ENCODE measurements at regions not wholly inside any gene's neighbourhood (a gene's known extent, or its start where the extent isn't known, plus 50 kb on each side); places are given as distances from the start of the nearest gene placed in this dataset.

DNA sequence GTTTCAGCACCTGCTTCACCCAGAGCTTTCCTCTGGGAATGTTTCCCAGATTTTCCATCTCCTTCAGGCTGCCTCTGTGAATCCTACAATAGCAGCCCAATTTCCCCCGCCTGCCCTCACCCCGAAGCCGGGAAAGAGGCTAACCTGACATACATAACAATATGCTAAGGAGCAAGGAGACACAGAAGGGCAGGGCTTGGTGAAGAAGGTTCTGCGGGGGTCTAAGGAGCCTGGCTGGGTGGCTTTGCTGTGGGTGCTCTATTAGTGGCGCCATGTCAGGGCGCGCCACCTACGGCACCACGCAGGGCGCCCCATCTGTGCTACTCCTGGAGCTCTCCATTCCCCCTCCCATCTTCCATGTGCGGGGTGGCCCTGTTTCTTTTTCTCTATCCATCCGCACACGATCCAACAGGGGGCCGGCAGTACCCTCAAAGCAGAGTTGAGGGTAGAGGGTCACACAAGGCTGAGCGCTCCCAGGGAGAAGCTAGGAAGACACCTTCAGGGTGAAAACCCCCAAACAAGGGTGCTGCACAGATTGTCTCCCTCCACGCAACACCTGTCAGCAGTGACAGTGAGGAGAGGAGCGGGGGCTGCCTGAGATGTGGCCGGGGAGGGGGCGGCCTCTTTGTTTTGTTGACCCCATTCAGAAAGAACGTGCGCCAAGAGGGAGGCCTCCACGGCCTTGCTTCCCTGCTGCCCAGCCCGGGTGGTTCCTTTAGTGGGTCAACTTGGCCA lies 101.4 kb downstream of the PDCL3 start:
- no peak overlapping the region for H2AFZ ChIP-seq (ENCODE audit: low read depth, low read length)
- POLR2A ChIA-PET: no interaction called here
- no peak overlapping the region for H3K27ac ChIP-seq (ENCODE audit: insufficient read depth, low read depth, low read length)
- BruUV-seq (replicated peaks): no TSS peak
- DNase-seq (ENCODE audit: low read depth, low spot score) (no peak), FAIRE-seq (no peak)
- H3K4me2 ChIP-seq (ENCODE audit: insufficient read depth, low read length): no peak overlapping the region
- peaks cover 3 to 5% of the 10 kb centered on the region in 2 experiments for H3K27me3 ChIP-seq (ENCODE audit: control insufficient read depth in 2 of 2, insufficient read depth in 2 of 2, low read length in 2 of 2)
- TF ChIP-seq POLR2AphosphoS5 (IDR thresholded peaks at IDR 0.05; ENCODE audit: insufficient read depth, low read depth, low read length): no peak
- TF ChIP-seq FOS (IDR thresholded peaks at IDR 0.05; ENCODE audit: borderline replicate concordance, insufficient read depth, low read length): no peak
- no peak for TF ChIP-seq MYC (IDR thresholded peaks at IDR 0.05; ENCODE audit: low read depth, low read length)
- TF ChIP-seq CTCF (IDR thresholded peaks at IDR 0.05; ENCODE audit: extremely low read depth in 1 of 2, insufficient read depth in 1 of 2, low read depth in 1 of 2, low read length in 2 of 2): no peak
- TF ChIP-seq GATA2 (IDR thresholded peaks at IDR 0.05; ENCODE audit: insufficient read depth, insufficient read length, low read depth, low read length): no peak
- no peak for TF ChIP-seq POLR2A (IDR thresholded peaks at IDR 0.05; ENCODE audit: low read depth, low read length)
- TF ChIP-seq JUN (IDR thresholded peaks at IDR 0.05; ENCODE audit: borderline replicate concordance, insufficient read depth, insufficient read length, low read depth): no peak
- TF ChIP-seq, protein P1, sequence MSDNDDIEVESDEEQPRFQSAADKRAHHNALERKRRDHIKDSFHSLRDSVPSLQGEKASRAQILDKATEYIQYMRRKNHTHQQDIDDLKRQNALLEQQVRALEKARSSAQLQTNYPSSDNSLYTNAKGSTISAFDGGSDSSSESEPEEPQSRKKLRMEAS (IDR thresholded peaks at IDR 0.05; ENCODE audit: insufficient read depth, insufficient read length): no peak
- TF ChIP-seq EZH2 (IDR thresholded peaks at IDR 0.05; ENCODE audit: borderline replicate concordance, low read depth, low read length, severe bottlenecking): no peak
- CTCF ChIA-PET: no interaction called here
- no peak overlapping the region for H3K9ac ChIP-seq (replicated peaks; ENCODE audit: extremely low read depth, insufficient read depth, low read length)
- H4K20me1 ChIP-seq (replicated peaks; ENCODE audit: control insufficient read depth, extremely low read depth, insufficient read depth, low read length): no peaks in the 10 kb centered on the region
- intact Hi-C loops (cut with micrococcal nuclease) (no loop called here), dilution Hi-C loops (cut with MboI; ENCODE audit: extremely low pct_ligation_motif_present, low sequenced_read_pairs) (no loop called here)
- no peaks in the 10 kb centered on the region for H3K79me2 ChIP-seq (ENCODE audit: control insufficient read depth, insufficient read depth, low read length)
- no peaks in the 10 kb centered on the region for H3K4me1 ChIP-seq (ENCODE audit: control insufficient read depth, extremely low read depth, insufficient read depth, low read length)
- H3K4me3 ChIP-seq (replicated peaks in 1 of 3; ENCODE audit: insufficient read depth in 1 of 3, low read depth in 1 of 3, low read length in 3 of 3): no peak overlapping the region
- no peaks in the 10 kb centered on the region for H3K9me1 ChIP-seq (replicated peaks; ENCODE audit: control insufficient read depth, extremely low read depth, insufficient read depth, low read length)
- no peaks in the 10 kb centered on the region for H3K36me3 ChIP-seq (ENCODE audit: control insufficient read depth in 2 of 2, extremely low read depth in 1 of 2, insufficient read depth in 2 of 2, low read length in 2 of 2)
- no peaks in the 10 kb centered on the region for H3K9me3 ChIP-seq (replicated peaks; ENCODE audit: control insufficient read depth, insufficient read depth, low read length)
